ENCODE measurements at regions not wholly inside any gene's neighbourhood (a gene's known extent, or its start where the extent isn't known, plus 50 kb on each side); places are given as distances from the start of the nearest gene placed in this dataset.

DNA sequence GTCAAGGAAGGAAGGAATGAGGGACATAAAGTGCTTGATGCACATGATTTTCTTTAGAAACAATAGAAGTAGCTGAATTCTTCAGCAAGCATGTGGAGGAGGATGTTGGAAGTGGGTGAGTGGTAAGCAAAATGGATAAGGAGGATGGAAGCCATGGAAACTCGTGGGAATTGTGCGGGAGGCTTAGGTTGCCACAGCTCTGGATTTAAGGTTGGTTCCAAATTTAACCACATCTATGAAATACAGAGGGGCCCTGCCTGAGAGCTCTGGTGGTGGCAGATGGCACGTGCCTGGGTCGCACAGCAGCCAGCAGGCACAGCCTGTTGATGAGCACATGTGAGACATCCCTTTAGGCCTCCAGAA is 284.7 kb downstream of the SMARCA2 start:
- no peak for DNase-seq (ENCODE audit: low spot score)
- TF ChIP-seq, protein P1, sequence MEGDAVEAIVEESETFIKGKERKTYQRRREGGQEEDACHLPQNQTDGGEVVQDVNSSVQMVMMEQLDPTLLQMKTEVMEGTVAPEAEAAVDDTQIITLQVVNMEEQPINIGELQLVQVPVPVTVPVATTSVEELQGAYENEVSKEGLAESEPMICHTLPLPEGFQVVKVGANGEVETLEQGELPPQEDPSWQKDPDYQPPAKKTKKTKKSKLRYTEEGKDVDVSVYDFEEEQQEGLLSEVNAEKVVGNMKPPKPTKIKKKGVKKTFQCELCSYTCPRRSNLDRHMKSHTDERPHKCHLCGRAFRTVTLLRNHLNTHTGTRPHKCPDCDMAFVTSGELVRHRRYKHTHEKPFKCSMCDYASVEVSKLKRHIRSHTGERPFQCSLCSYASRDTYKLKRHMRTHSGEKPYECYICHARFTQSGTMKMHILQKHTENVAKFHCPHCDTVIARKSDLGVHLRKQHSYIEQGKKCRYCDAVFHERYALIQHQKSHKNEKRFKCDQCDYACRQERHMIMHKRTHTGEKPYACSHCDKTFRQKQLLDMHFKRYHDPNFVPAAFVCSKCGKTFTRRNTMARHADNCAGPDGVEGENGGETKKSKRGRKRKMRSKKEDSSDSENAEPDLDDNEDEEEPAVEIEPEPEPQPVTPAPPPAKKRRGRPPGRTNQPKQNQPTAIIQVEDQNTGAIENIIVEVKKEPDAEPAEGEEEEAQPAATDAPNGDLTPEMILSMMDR (IDR thresholded peaks at IDR 0.05; ENCODE audit: extremely low read depth, missing control alignments), result no peak

DNA sequence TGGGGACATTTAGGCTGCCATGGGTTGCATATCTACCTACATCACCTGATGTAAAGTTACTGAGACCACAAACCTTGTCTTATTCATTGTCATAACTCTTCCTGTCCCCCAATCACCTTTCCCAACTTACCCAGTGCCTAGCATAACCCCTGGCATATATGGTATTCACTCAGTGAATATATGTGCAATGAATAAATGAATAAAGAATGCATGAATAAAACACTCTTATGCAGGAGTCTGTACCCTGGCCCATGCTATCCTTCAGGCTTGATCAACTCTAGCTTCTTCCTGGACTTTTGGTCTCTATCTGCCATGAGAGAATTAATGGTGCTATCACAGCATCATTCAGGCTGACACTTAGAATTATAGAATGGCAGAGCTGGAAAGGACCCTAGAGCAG is 285.2 kb downstream of the SMARCA2 start:
- TF ChIP-seq, protein P1 (IDR thresholded peaks at IDR 0.05; ENCODE audit: extremely low read depth, missing control alignments), result no peak
- no peak for DNase-seq (ENCODE audit: low spot score)

DNA sequence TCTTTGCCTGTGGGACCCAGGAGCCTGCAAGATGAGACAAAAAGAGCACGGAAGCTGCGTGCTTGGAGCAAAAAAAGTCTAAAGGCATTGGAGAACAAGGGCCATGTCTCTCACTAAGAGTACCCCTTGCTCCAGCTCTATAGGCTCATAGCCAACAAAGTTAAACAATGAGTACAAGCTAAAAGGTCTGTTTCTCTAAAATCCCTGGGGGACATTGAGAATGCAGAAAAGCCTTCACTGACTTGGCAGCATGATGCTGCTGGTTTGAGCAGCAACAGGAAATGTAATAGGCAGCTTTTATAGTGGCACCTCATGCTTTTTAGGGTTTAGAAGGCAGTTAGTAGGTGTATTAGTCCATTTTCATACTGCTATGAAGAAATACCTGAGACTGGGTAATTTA is 287.5 kb downstream of the SMARCA2 start:
- no peak for DNase-seq (ENCODE audit: low spot score)
- TF ChIP-seq, protein P1 (IDR thresholded peaks at IDR 0.05; ENCODE audit: extremely low read depth, missing control alignments), result no peak

DNA sequence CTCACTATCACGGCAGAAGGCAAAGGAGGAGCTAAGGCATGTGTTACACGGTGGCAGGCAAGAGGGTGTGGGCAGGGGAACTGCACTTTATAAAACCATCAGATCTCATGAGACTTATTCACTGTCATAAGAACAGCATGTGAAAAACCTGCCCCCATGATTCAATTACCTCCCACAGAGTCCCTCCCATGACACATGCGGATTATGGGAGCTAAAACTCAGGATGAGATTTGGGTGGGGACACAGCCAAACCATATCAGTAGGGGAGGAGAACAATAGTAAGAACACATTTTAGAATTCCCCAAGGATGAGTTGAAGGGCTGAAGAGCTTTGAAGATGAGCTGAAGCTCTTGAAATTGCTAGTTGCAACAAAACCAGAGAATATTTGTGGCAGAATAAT is 287.9 kb downstream of the SMARCA2 start:
- DNase-seq (ENCODE audit: low spot score), result no peak
- TF ChIP-seq, protein P1 (IDR thresholded peaks at IDR 0.05; ENCODE audit: extremely low read depth, missing control alignments), result no peak

DNA sequence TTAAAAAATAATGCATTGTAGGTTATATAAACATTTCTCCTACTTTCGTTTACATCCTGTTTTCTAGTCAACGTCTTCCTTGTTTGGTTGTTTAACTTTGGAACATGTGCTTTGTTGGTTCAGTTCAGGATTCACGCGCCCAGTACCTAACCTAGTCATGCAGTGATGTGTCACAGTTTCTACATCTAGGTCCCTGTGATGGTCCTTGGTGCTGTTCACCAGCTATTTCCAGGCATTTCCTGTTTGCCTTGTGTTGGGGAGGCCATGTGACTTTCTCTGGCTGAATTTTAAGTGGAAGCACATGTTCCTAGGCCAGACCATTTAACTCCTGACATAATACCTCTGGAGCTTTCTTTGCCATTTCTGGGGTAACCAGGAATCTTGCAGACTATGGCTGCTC is 292.3 kb downstream of the SMARCA2 start:
- DNase-seq (ENCODE audit: low spot score), result no peak
- TF ChIP-seq, protein P1 (IDR thresholded peaks at IDR 0.05; ENCODE audit: extremely low read depth, missing control alignments), result no peak

DNA sequence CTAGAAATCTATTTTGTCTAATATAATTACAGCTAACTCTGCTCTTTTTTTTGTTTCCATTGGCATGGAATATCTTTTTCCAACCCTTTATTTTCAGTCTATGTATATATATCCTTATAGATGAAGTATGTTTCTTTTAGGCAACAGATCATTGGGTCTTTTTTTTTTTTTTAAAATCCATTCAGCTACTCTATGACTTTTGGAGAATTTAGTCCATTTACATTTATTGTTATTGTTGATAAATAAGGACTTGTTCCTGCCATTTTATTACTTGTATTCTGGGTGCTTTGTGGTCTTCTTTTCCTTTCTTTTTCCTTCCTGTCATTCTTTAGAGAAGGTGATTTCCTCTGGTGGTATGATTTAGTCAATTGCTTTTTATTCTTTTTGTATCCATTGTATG is 296.8 kb downstream of the SMARCA2 start:
- TF ChIP-seq, protein P1 (IDR thresholded peaks at IDR 0.05; ENCODE audit: extremely low read depth, missing control alignments), result no peak

DNA sequence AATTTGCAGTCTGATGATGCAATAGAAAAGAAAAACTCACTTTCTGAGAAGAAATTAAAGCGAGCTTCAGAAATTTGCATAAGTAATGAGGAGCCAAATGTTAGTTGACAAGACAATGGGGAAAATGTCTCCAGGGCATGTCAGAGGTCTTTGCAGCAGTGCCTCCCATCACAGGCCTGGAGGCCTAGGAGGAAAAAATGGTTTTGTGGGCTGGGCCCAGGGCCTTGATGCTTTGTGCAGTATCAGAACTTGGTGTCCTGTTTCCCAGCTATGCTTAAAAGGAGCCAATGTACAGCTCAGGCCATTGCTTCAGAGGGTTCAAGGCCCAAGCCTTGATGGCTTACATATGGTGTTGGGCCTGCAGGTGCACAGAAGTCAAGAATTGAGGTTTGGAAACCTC is 298.4 kb downstream of the SMARCA2 start:
- TF ChIP-seq, protein P1 (IDR thresholded peaks at IDR 0.05; ENCODE audit: extremely low read depth, missing control alignments), result no peak
- no peak for DNase-seq (ENCODE audit: low spot score)

More for the DNA sequence above, 296.8 kb downstream of the SMARCA2 start:
- no peak for DNase-seq (ENCODE audit: low spot score)

Measured in GM20000 (cell line).